IMR-90 (cell line): ENCODE measurements at regions not wholly inside any gene's neighbourhood (a gene's known extent, or its start where the extent isn't known, plus 50 kb on each side); places are given as distances from the start of the nearest gene placed in this dataset.

ENCODE experiments used
- ATAC-seq: fragments of 200-7000 bp; cut with Tn5 transposase; 2 replicates; pipeline ENCODE4 v1.9.1; 2020; ENCODE audit warnings: low read depth, mild to moderate bottlenecking, moderate library complexity
- BruUV-seq: library from RNA; stranded (reverse); fragments of 400-500 nt; replicated peaks from 2 replicates; lab custom pipeline; 2021; lab: Mats Ljungman, UMichigan
- CTCF ChIA-PET: fragments of 300-600 bp; formaldehyde crosslinking; extraction: SDS; loops from one replicate; lab custom pipeline; 2021; ENCODE audit warnings: antibody characterized with exemption; lab: Yijun Ruan, JAX
- POLR2A ChIA-PET: fragments of 300-600 bp; sonication (Branson Sonifier 250); formaldehyde crosslinking; loops from one replicate; lab custom pipeline; 2022; ENCODE audit warnings: antibody characterized with exemption; ENCODE audit not compliant: unreplicated experiment; lab: Charles Lee
- DNase-seq: peaks from one replicate; pipeline ENCODE4 v3.0.0; 2013
- H2AFZ ChIP-seq: replicated peaks from 2 replicates; pipeline ENCODE3; 2013; ENCODE audit warnings: low read length, mild to moderate bottlenecking; ENCODE audit not compliant: poor library complexity
- H2AK5ac ChIP-seq: 2 replicates; pipeline ENCODE4 v1.6.1; 2013; ENCODE audit warnings: low read depth, low read length, inconsistent platforms
- H2AK9ac ChIP-seq: replicated peaks from 2 replicates; pipeline ENCODE3; 2013; ENCODE audit warnings: mild to moderate bottlenecking, low read depth, low read length, moderate library complexity; ENCODE audit not compliant: poor library complexity
- H2BK120ac ChIP-seq: 2 replicates; pipeline ENCODE4 v1.6.1; 2013; ENCODE audit warnings: low read depth, low read length, inconsistent platforms
- H2BK15ac ChIP-seq: 3 replicates; pipeline ENCODE4 v1.6.1; 2013; ENCODE audit warnings: low read depth, low read length, inconsistent platforms
- H2BK20ac ChIP-seq: 2 replicates; pipeline ENCODE4 v1.6.1; 2013; ENCODE audit warnings: low read depth, mild to moderate bottlenecking, inconsistent platforms, low read length, moderate library complexity
- H2BK5ac ChIP-seq: 2 replicates; pipeline ENCODE4 v1.6.1; 2013; ENCODE audit warnings: mild to moderate bottlenecking, low read depth, low read length, inconsistent platforms; ENCODE audit not compliant: poor library complexity, severe bottlenecking
- H3K14ac ChIP-seq: replicated peaks from 2 replicates; pipeline ENCODE4 v1.6.1; 2013; ENCODE audit warnings: low read depth, low read length, inconsistent platforms
- H3K18ac ChIP-seq: 2 replicates; pipeline ENCODE4 v1.6.1; 2013; ENCODE audit warnings: low read depth, low read length, control low read depth
- H3K23ac ChIP-seq: 2 replicates; pipeline ENCODE4 v1.6.1; 2013; ENCODE audit warnings: low read depth, low read length, inconsistent platforms
- H3K27ac ChIP-seq: 2 replicates; pipeline ENCODE4 v1.5.1; 2013; ENCODE audit warnings: mild to moderate bottlenecking, control low read depth, low read length; ENCODE audit not compliant: insufficient read depth
- H3K27me3 ChIP-seq: 2 replicates; pipeline ENCODE4 v1.6.1; 2013; ENCODE audit warnings: low read length; ENCODE audit not compliant: control insufficient read depth, insufficient read depth
- H3K36me3 ChIP-seq: 2 replicates; pipeline ENCODE4 v1.6.1; 2013; ENCODE audit warnings: low read length, mixed read lengths; ENCODE audit not compliant: control insufficient read depth, insufficient read depth
- H3K4ac ChIP-seq: 2 replicates; pipeline ENCODE4 v1.6.1; 2013; ENCODE audit warnings: low read depth, low read length, inconsistent platforms
- H3K4me1 ChIP-seq: 2 replicates; pipeline ENCODE4 v1.6.1; 2013; ENCODE audit warnings: low read length, mixed read lengths; ENCODE audit not compliant: control insufficient read depth, insufficient read depth
- H3K4me2 ChIP-seq: 2 replicates; pipeline ENCODE4 v1.6.1; 2013; ENCODE audit warnings: low read depth, mild to moderate bottlenecking, control low read depth, low read length, moderate library complexity
- H3K4me3 ChIP-seq: 2 replicates; pipeline ENCODE4 v1.5.1; 2013; ENCODE audit warnings: low read depth, mild to moderate bottlenecking, control low read depth, low read length, moderate library complexity; ENCODE audit not compliant: insufficient read depth
- H3K56ac ChIP-seq: 2 replicates; pipeline ENCODE4 v1.6.1; 2013; ENCODE audit warnings: low read length, inconsistent platforms; ENCODE audit not compliant: insufficient read depth; ENCODE audit errors: extremely low read depth
- H3K79me1 ChIP-seq, 2 experiments: 2 replicates each; pipeline ENCODE4 v1.6.1; 2013; ENCODE audit warnings: low read length in 2 of 2, inconsistent platforms in 1 of 2, low read depth in 1 of 2
- H3K9ac ChIP-seq: 2 replicates; pipeline ENCODE4 v1.6.1; 2013; ENCODE audit warnings: low read depth, low read length, control low read depth
- H3K9me1 ChIP-seq: 2 replicates; pipeline ENCODE4 v1.6.1; 2013; ENCODE audit warnings: low read length, inconsistent platforms; ENCODE audit not compliant: insufficient read depth
- H3K9me3 ChIP-seq: 2 replicates; pipeline ENCODE4 v1.6.1; 2013; ENCODE audit warnings: low read length; ENCODE audit not compliant: control insufficient read depth, insufficient read depth
- H4K20me1 ChIP-seq: 2 replicates; pipeline ENCODE4 v1.6.1; 2013; ENCODE audit warnings: low read length, inconsistent platforms; ENCODE audit not compliant: insufficient read depth
- H4K5ac ChIP-seq: 2 replicates; pipeline ENCODE4 v1.6.1; 2013; ENCODE audit warnings: mild to moderate bottlenecking, low read depth, low read length, control low read depth
- H4K8ac ChIP-seq, 2 experiments: 2 replicates each; pipeline ENCODE4 v1.6.1; 2013; ENCODE audit warnings: low read depth in 2 of 2, low read length in 2 of 2, control low read depth in 1 of 2, inconsistent platforms in 1 of 2
- H4K91ac ChIP-seq: 2 replicates; pipeline ENCODE4 v1.6.1; 2013; ENCODE audit warnings: low read depth, low read length, inconsistent platforms; ENCODE audit not compliant: insufficient read depth
- BHLHE40 ChIP-seq: fragments of 150-350 bp; IDR thresholded peaks from 2 replicates; pipeline ENCODE4 v1.6.1; 2016; ENCODE audit warnings: mild to moderate bottlenecking, low read depth, low read length
- CEBPB ChIP-seq: IDR thresholded peaks from 2 replicates; pipeline ENCODE4 v1.6.1; 2012; ENCODE audit warnings: low read depth, low read length, improper control_type of control experiment
- CHD1 ChIP-seq: IDR thresholded peaks from 2 replicates; pipeline ENCODE4 v1.6.1; 2012; ENCODE audit warnings: low read depth, low read length, improper control_type of control experiment
- CTCF ChIP-seq: conservative IDR thresholded peaks from 2 replicates; pipeline ENCODE4 v1.5.1; 2012; ENCODE audit warnings: mild to moderate bottlenecking, low read depth, low read length, improper control_type of control experiment
- ELK1 ChIP-seq: fragments of 150-350 bp; IDR thresholded peaks from 2 replicates; pipeline ENCODE4 v1.6.1; 2016; ENCODE audit warnings: low read depth, mild to moderate bottlenecking, low read length, moderate library complexity, borderline replicate concordance
- FOS ChIP-seq: fragments of 150-350 bp; IDR thresholded peaks from 2 replicates; pipeline ENCODE4 v1.6.1; 2016; ENCODE audit warnings: low read depth, low read length
- MAFK ChIP-seq: IDR thresholded peaks from 2 replicates; pipeline ENCODE4 v1.6.1; 2012; ENCODE audit warnings: low read depth, low read length, improper control_type of control experiment
- MAZ ChIP-seq: IDR thresholded peaks from 2 replicates; pipeline ENCODE4 v1.6.1; 2012; ENCODE audit warnings: low read depth, mild to moderate bottlenecking, low read length, improper control_type of control experiment, moderate library complexity, borderline replicate concordance
- MXI1 ChIP-seq: IDR thresholded peaks from 2 replicates; pipeline ENCODE4 v1.6.1; 2012; ENCODE audit warnings: low read depth, mild to moderate bottlenecking, low read length, moderate library complexity, borderline replicate concordance
- NFE2L2 ChIP-seq: fragments of 150-350 bp; IDR thresholded peaks from 2 replicates; pipeline ENCODE4 v1.6.1; 2016; ENCODE audit warnings: low read depth, mild to moderate bottlenecking, low read length
- POLR2A ChIP-seq: IDR thresholded peaks from 2 replicates; pipeline ENCODE4 v1.6.1; 2012; ENCODE audit warnings: mild to moderate bottlenecking, low read depth, low read length
- RAD21 ChIP-seq: IDR thresholded peaks from 2 replicates; pipeline ENCODE4 v1.6.1; 2012; ENCODE audit warnings: low read length, improper control_type of control experiment
- RCOR1 ChIP-seq: IDR thresholded peaks from 2 replicates; pipeline ENCODE4 v1.6.1; 2012; ENCODE audit warnings: mild to moderate bottlenecking, low read length, improper control_type of control experiment; ENCODE audit not compliant: insufficient replicate concordance
- RFX5 ChIP-seq: IDR thresholded peaks from 2 replicates; pipeline ENCODE4 v1.8.0; 2012; ENCODE audit warnings: low read depth, mild to moderate bottlenecking, low read length, moderate library complexity
- SMC3 ChIP-seq: fragments of 150-350 bp; IDR thresholded peaks from 2 replicates; pipeline ENCODE4 v1.6.1; 2016; ENCODE audit warnings: low read depth, mild to moderate bottlenecking, antibody characterized with exemption, low read length, moderate library complexity
- USF2 ChIP-seq: fragments of 150-350 bp; IDR thresholded peaks from 2 replicates; pipeline ENCODE4 v1.6.1; 2017; ENCODE audit warnings: mild to moderate bottlenecking, antibody characterized with exemption, low read length, low read depth
- WGBS, 2 experiments: methylation state at CpG; one replicate each; pipeline versions ENCODE4 v1.1.5 to v1.1.7; 2013; ENCODE audit warnings: missing lambda C conversion rate in 2 of 2; ENCODE audit not compliant: insufficient read length in 1 of 2; ENCODE audit errors: extremely low coverage in 2 of 2; 5-methylcytosine and 5-hydroxymethylcytosine counted together
- dilution Hi-C: fragments of 300-500 bp; cut with HindIII; formaldehyde crosslinking; loops from one replicate; pipeline ENCODE4 v1.14.3; 2018; ENCODE audit warnings: low sequenced_read_pairs; ENCODE audit not compliant: unreplicated experiment
- in situ Hi-C: fragments of 300-500 bp; cut with MboI; formaldehyde crosslinking; loops from 3 replicates; pipeline ENCODE4 v1.14.3; 2019; ENCODE audit warnings: low sequenced_read_pairs, inconsistent platforms, mixed read lengths
- intact Hi-C: fragments of 100-400 bp; cut with micrococcal nuclease; formaldehyde crosslinking; loops from 2 replicates; pipeline ENCODE4 v1.10.0; 2022

- no CpG with 5 or more reads among the region's 2 CpGs for WGBS, 2 experiments
- ATAC-seq: no peak
- Histone ChIP-seq H4K20me1 (no peaks in the 10 kb centered on the region), H2AFZ (no peak overlapping the region), H2AK5ac (no peak overlapping the region), H3K18ac (no peak overlapping the region), H3K23ac (no peak overlapping the region), H3K4me1 (peaks cover 5% of the 10 kb centered on the region), H3K9me3 (no peaks in the 10 kb centered on the region), H2BK20ac (no peak overlapping the region), H2BK15ac (no peak overlapping the region), H3K79me1 (no peaks in the 10 kb centered on the region), H3K4ac (no peak overlapping the region; the same call in 1 of the 2 replicates), H3K36me3 (no peaks in the 10 kb centered on the region), H4K8ac (no peak overlapping the region), H4K5ac (no peak overlapping the region), H3K4me2 (no peak overlapping the region), H3K27ac (no peak overlapping the region), H3K9me1 (peaks cover 3% of the 10 kb centered on the region; the same call in 1 of the 2 replicates), H3K14ac (no peak overlapping the region), H2BK5ac (no peak overlapping the region), H4K91ac (no peak overlapping the region), H3K56ac (no peak overlapping the region), H3K9ac (no peak overlapping the region), H3K4me3 (no peak overlapping the region), H3K27me3 (no peaks in the 10 kb centered on the region), H2AK9ac (no peak overlapping the region), H2BK120ac (no peak overlapping the region)
- no peak for DNase-seq
- TF ChIP-seq NFE2L2 (no peak), MXI1 (no peak), FOS (no peak), RAD21 (no peak), ELK1 (no peak), RCOR1 (no peak), SMC3 (no peak), POLR2A (no peak), MAZ (no peak), USF2 (no peak), BHLHE40 (no peak), CTCF (no peak), CEBPB (no peak), RFX5 (no peak), CHD1 (no peak), MAFK (no peak)
- in situ Hi-C loops (no loop called here), dilution Hi-C loops (no loop called here), intact Hi-C loops (no loop called here)
- BruUV-seq: no TSS peak
- ChIA-PET POLR2A (no interaction called here), CTCF (no interaction called here)
These were observed 608.6 kb downstream of the UTRN start for GRCh38 chr6:144893680-144894151.
